ENCODE measurements at regions not wholly inside any gene's neighbourhood (a gene's known extent, or its start where the extent isn't known, plus 50 kb on each side); places are given as distances from the start of the nearest gene placed in this dataset.

- no peaks in the 10 kb centered on the region for H3K36me3 ChIP-seq (ENCODE audit: control insufficient read depth in 2 of 2, extremely low read depth in 1 of 2, insufficient read depth in 2 of 2, low read length in 2 of 2)
- ChIA-PET CTCF (no interaction called here), POLR2A (no interaction called here)
- BruUV-seq (replicated peaks), result no TSS peak
- no peak overlapping the region for H3K27ac ChIP-seq (ENCODE audit: insufficient read depth, low read depth, low read length)
- FAIRE-seq, result no peak
- no peaks in the 10 kb centered on the region for H4K20me1 ChIP-seq (replicated peaks; ENCODE audit: control insufficient read depth, extremely low read depth, insufficient read depth, low read length)
- intact Hi-C loops (cut with micrococcal nuclease), result no loop called here
- no peak overlapping the region for H3K9ac ChIP-seq (replicated peaks; ENCODE audit: extremely low read depth, insufficient read depth, low read length)
- no peaks in the 10 kb centered on the region for H3K9me1 ChIP-seq (replicated peaks; ENCODE audit: control insufficient read depth, extremely low read depth, insufficient read depth, low read length)
- dilution Hi-C loops (cut with MboI; ENCODE audit: extremely low pct_ligation_motif_present, low sequenced_read_pairs), result no loop called here
- H3K4me1 ChIP-seq (ENCODE audit: control insufficient read depth, extremely low read depth, insufficient read depth, low read length), result no peaks in the 10 kb centered on the region
- H3K27me3 ChIP-seq (ENCODE audit: control insufficient read depth in 2 of 2, insufficient read depth in 2 of 2, low read length in 2 of 2), result no peaks in the 10 kb centered on the region
- DNase-seq (ENCODE audit: low read depth, low spot score), result peak; percentile 28
- no peak overlapping the region for H3K4me2 ChIP-seq (ENCODE audit: insufficient read depth, low read length)
- H3K4me3 ChIP-seq (replicated peaks in 1 of 3; ENCODE audit: insufficient read depth in 1 of 3, low read depth in 1 of 3, low read length in 3 of 3), result no peak overlapping the region
- no peak overlapping the region for H2AFZ ChIP-seq (ENCODE audit: low read depth, low read length)
- no peaks in the 10 kb centered on the region for H3K9me3 ChIP-seq (replicated peaks; ENCODE audit: control insufficient read depth, insufficient read depth, low read length)
- H3K79me2 ChIP-seq (ENCODE audit: control insufficient read depth, insufficient read depth, low read length), result no peaks in the 10 kb centered on the region
- TF ChIP-seq EZH2 (IDR thresholded peaks at IDR 0.05; ENCODE audit: borderline replicate concordance, low read depth, low read length, severe bottlenecking) (no peak), MYC (IDR thresholded peaks at IDR 0.05; ENCODE audit: low read depth, low read length) (no peak)
These were observed 366.9 kb downstream of the OSR1 start for GRCh38 chr2:18991177-18992168.

GRCh38 chr2:18988631-18989232 lies 369.7 kb downstream of the OSR1 start:
- TF ChIP-seq POLR2AphosphoS5 (IDR thresholded peaks at IDR 0.05; ENCODE audit: insufficient read depth, low read depth, low read length) (no peak), MYC (IDR thresholded peaks at IDR 0.05; ENCODE audit: low read depth, low read length) (no peak), GATA2 (IDR thresholded peaks at IDR 0.05; ENCODE audit: insufficient read depth, insufficient read length, low read depth, low read length) (no peak), FOS (IDR thresholded peaks at IDR 0.05; ENCODE audit: borderline replicate concordance, insufficient read depth, low read length) (no peak), JUN (IDR thresholded peaks at IDR 0.05; ENCODE audit: borderline replicate concordance, insufficient read depth, insufficient read length, low read depth) (no peak), EZH2 (IDR thresholded peaks at IDR 0.05; ENCODE audit: borderline replicate concordance, low read depth, low read length, severe bottlenecking) (no peak), CTCF (IDR thresholded peaks at IDR 0.05; ENCODE audit: extremely low read depth in 1 of 2, insufficient read depth in 1 of 2, low read depth in 1 of 2, low read length in 2 of 2) (no peak), MAX (IDR thresholded peaks at IDR 0.05; ENCODE audit: insufficient read depth, insufficient read length) (no peak), POLR2A (IDR thresholded peaks at IDR 0.05; ENCODE audit: low read depth, low read length) (no peak)
- no peaks in the 10 kb centered on the region for H3K9me3 ChIP-seq (replicated peaks; ENCODE audit: control insufficient read depth, insufficient read depth, low read length)
- H3K27me3 ChIP-seq (ENCODE audit: control insufficient read depth in 2 of 2, insufficient read depth in 2 of 2, low read length in 2 of 2), result no peaks in the 10 kb centered on the region
- H3K36me3 ChIP-seq (ENCODE audit: control insufficient read depth in 2 of 2, extremely low read depth in 1 of 2, insufficient read depth in 2 of 2, low read length in 2 of 2), result no peaks in the 10 kb centered on the region
- H3K79me2 ChIP-seq (ENCODE audit: control insufficient read depth, insufficient read depth, low read length), result no peaks in the 10 kb centered on the region
- no peak overlapping the region for H2AFZ ChIP-seq (ENCODE audit: low read depth, low read length)
- dilution Hi-C loops (cut with MboI; ENCODE audit: extremely low pct_ligation_motif_present, low sequenced_read_pairs) (no loop called here), intact Hi-C loops (cut with micrococcal nuclease) (no loop called here)
- no peak for DNase-seq (ENCODE audit: low read depth, low spot score)
- FAIRE-seq, result no peak
- BruUV-seq (replicated peaks), result no TSS peak
- no peaks in the 10 kb centered on the region for H3K4me1 ChIP-seq (ENCODE audit: control insufficient read depth, extremely low read depth, insufficient read depth, low read length)
- no peak overlapping the region for H3K9ac ChIP-seq (replicated peaks; ENCODE audit: extremely low read depth, insufficient read depth, low read length)
- H3K4me3 ChIP-seq (replicated peaks in 1 of 3; ENCODE audit: insufficient read depth in 1 of 3, low read depth in 1 of 3, low read length in 3 of 3), result no peak overlapping the region
- H3K4me2 ChIP-seq (ENCODE audit: insufficient read depth, low read length), result no peak overlapping the region
- no peak overlapping the region for H3K27ac ChIP-seq (ENCODE audit: insufficient read depth, low read depth, low read length)
- POLR2A ChIA-PET, result no interaction called here
- CTCF ChIA-PET, result no interaction called here
- H3K9me1 ChIP-seq (replicated peaks; ENCODE audit: control insufficient read depth, extremely low read depth, insufficient read depth, low read length), result no peaks in the 10 kb centered on the region
- no peaks in the 10 kb centered on the region for H4K20me1 ChIP-seq (replicated peaks; ENCODE audit: control insufficient read depth, extremely low read depth, insufficient read depth, low read length)

All from endothelial cell of umbilical vein (primary cell).